HEK293T (cell line): ENCODE measurements at regions not wholly inside any gene's neighbourhood (a gene's known extent, or its start where the extent isn't known, plus 50 kb on each side); places are given as distances from the start of the nearest gene placed in this dataset.

ENCODE experiments used
- CTCF ChIA-PET: fragments of 350-600 bp; formaldehyde crosslinking; extraction: SDS; loops from one replicate; lab custom pipeline; 2021; ENCODE audit warnings: antibody characterized with exemption, inconsistent platforms; lab: Yijun Ruan, JAX
- POLR2A ChIA-PET: fragments of 350-600 bp; formaldehyde crosslinking; extraction: SDS; loops from one replicate; lab custom pipeline; 2020; ENCODE audit warnings: antibody characterized with exemption, inconsistent platforms; lab: Yijun Ruan, JAX
- DNase-seq: peaks from one replicate; pipeline ENCODE4 v3.0.0; 2012; ENCODE audit warnings: mixed read lengths; ENCODE audit errors: extremely low spot score
- ARNT ChIP-seq: fragments of 450-650 bp; IDR thresholded peaks from 2 replicates; pipeline ENCODE4 v1.6.1; 2017; ENCODE audit warnings: mild to moderate bottlenecking
- BHLHE40 ChIP-seq: fragments of 450-650 bp; IDR thresholded peaks from 2 replicates; pipeline ENCODE4 v1.6.1; 2016; ENCODE audit warnings: mild to moderate bottlenecking, moderate library complexity, borderline replicate concordance
- CTBP1 ChIP-seq: fragments of 450-650 bp; IDR thresholded peaks from 2 replicates; pipeline ENCODE4 v1.6.1; 2016; ENCODE audit warnings: borderline replicate concordance
- ELF4 ChIP-seq: fragments of 450-650 bp; IDR thresholded peaks from 2 replicates; pipeline ENCODE4 v1.6.1; 2017; ENCODE audit warnings: antibody characterized with exemption
- FOXA1 ChIP-seq: fragments of 450-650 bp; IDR thresholded peaks from 2 replicates; pipeline ENCODE4 v1.6.1; 2016; ENCODE audit warnings: mild to moderate bottlenecking
- FOXK2 ChIP-seq: fragments of 450-650 bp; IDR thresholded peaks from 2 replicates; pipeline ENCODE4 v1.6.1; 2016; ENCODE audit warnings: mild to moderate bottlenecking
- FOXM1 ChIP-seq: fragments of 450-650 bp; IDR thresholded peaks from 2 replicates; pipeline ENCODE4 v1.6.1; 2017; ENCODE audit warnings: mild to moderate bottlenecking, borderline replicate concordance
- HDGF ChIP-seq: fragments of 450-650 bp; IDR thresholded peaks from 2 replicates; pipeline ENCODE4 v1.6.1; 2017; ENCODE audit warnings: antibody characterized with exemption, borderline replicate concordance
- L3MBTL2 ChIP-seq: fragments of 450-650 bp; conservative IDR thresholded peaks from 2 replicates; pipeline ENCODE4 v1.6.1; 2016; ENCODE audit warnings: mild to moderate bottlenecking
- LEF1 ChIP-seq: fragments of 450-650 bp; IDR thresholded peaks from 2 replicates; pipeline ENCODE4 v1.6.1; 2017; ENCODE audit warnings: mild to moderate bottlenecking, borderline replicate concordance
- NFRKB ChIP-seq: fragments of 450-650 bp; IDR thresholded peaks from 2 replicates; pipeline ENCODE4 v1.6.1; 2016; ENCODE audit warnings: mild to moderate bottlenecking, moderate library complexity
- SP1 ChIP-seq: fragments of 450-650 bp; IDR thresholded peaks from 2 replicates; pipeline ENCODE4 v1.6.1; 2017
- SUZ12 ChIP-seq: fragments of 450-650 bp; IDR thresholded peaks from 2 replicates; pipeline ENCODE4 v1.6.1; 2016; ENCODE audit warnings: mild to moderate bottlenecking
- TARDBP ChIP-seq: fragments of 450-650 bp; IDR thresholded peaks from 2 replicates; pipeline ENCODE4 v1.6.1; 2016
- ZNF384 ChIP-seq: fragments of 450-650 bp; IDR thresholded peaks from 2 replicates; pipeline ENCODE4 v1.6.1; 2016
- TF ChIP-seq, protein P1 (sequence below): fragments of 450-650 bp; IDR thresholded peaks from 2 replicates; pipeline ENCODE4 v1.6.1; 2016

DNA sequence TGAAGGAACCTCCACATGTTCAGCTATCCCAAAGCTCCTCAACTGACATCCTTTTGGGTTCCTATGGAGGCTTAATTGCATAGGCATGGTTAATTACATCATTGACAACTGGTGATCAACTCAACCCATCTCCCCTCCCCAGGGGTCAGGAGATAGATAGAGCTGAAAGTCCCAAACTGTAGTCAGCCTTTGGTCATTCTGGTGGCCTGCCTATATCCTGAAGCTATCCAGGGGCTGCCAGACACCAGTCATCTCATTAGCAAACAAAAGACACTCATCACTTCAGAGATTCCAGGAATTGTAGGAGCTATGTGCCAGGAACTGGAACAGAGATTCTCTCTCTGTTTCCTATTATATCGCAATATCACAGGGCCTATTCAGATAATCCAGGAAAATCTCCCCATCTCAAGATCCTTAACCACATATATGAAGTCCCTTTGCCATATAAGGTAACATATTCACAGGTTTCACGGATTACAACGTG is 646.5 kb upstream of the GRAMD2B start:
- ChIA-PET POLR2A (no interaction called here), CTCF (no interaction called here)
- no peak for DNase-seq
- no peak for TF ChIP-seq L3MBTL2
- TF ChIP-seq SUZ12: no peak
- TF ChIP-seq HDGF: no peak
- TF ChIP-seq ZNF384: no peak
- no peak for TF ChIP-seq FOXM1
- no peak for TF ChIP-seq SP1
- TF ChIP-seq BHLHE40: no peak
- TF ChIP-seq CTBP1: no peak
- TF ChIP-seq ARNT: no peak
- TF ChIP-seq FOXK2: no peak
- TF ChIP-seq TARDBP: no peak
- no peak for TF ChIP-seq FOXA1
- no peak for TF ChIP-seq ELF4
- no peak for TF ChIP-seq NFRKB
- no peak for TF ChIP-seq LEF1
- TF ChIP-seq, protein P1, sequence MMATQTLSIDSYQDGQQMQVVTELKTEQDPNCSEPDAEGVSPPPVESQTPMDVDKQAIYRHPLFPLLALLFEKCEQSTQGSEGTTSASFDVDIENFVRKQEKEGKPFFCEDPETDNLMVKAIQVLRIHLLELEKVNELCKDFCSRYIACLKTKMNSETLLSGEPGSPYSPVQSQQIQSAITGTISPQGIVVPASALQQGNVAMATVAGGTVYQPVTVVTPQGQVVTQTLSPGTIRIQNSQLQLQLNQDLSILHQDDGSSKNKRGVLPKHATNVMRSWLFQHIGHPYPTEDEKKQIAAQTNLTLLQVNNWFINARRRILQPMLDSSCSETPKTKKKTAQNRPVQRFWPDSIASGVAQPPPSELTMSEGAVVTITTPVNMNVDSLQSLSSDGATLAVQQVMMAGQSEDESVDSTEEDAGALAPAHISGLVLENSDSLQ: no peak

DNA sequence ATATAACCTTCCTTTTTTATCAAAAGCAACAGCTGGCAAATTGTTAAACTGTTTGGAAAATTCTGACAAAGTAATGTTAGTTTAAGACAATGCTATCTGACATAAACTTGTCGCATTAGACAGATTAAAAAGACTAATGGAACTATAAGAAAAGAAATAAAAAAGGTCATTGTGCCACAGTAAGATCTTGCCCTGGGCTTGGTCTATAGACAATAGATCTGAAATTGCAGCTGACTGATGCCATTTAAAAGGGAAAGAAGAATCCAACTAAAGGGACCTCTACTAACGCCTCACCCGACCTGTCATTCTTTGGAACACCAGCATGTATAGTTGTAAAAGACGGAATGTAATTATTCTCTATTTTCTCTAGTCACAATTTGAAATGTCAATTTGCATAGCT is 644.4 kb upstream of the GRAMD2B start:
- TF ChIP-seq CTBP1 (no peak), BHLHE40 (no peak), ZNF384 (no peak), HDGF (no peak), SUZ12 (no peak), TARDBP (no peak), LEF1 (no peak), SP1 (no peak), ELF4 (no peak), ARNT (no peak), FOXA1 (no peak), NFRKB (no peak)
- TF ChIP-seq, protein P1: no peak
- no peak for DNase-seq
- ChIA-PET CTCF (interaction anchor here (0.6 kb wide), 1 partner anchor 68 kb away, joined by 3 read pairs; no protein-coding TSS in a partner anchor), POLR2A (no interaction called here)

DNA sequence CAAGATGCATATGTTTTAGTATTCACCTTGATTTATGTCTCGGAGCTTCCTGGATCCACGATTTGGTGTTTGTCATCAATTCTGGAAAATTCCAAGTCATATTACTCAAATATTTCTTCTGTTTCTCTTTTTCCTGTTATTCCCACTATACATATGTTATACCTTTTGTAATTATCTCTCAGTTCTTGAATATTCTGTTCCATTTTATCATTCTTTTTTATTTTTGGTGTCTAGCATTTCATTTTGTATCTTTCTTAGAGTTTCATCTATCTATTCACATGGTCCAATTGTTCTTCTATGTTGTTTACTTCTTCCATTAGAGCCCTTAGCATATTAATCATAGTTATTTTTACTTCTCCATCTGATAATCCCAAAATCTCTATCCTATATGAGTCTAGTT is 637.8 kb upstream of the GRAMD2B start:
- POLR2A ChIA-PET: no interaction called here
- DNase-seq: no peak
- CTCF ChIA-PET: no interaction called here
- no peak for TF ChIP-seq FOXM1
- TF ChIP-seq ELF4: no peak
- TF ChIP-seq CTBP1: no peak
- no peak for TF ChIP-seq ARNT
- no peak for TF ChIP-seq FOXK2
- no peak for TF ChIP-seq SP1
- TF ChIP-seq BHLHE40: no peak
- TF ChIP-seq, protein P1: no peak
- no peak for TF ChIP-seq ZNF384
- TF ChIP-seq FOXA1: no peak
- TF ChIP-seq LEF1: no peak
- no peak for TF ChIP-seq HDGF

DNA sequence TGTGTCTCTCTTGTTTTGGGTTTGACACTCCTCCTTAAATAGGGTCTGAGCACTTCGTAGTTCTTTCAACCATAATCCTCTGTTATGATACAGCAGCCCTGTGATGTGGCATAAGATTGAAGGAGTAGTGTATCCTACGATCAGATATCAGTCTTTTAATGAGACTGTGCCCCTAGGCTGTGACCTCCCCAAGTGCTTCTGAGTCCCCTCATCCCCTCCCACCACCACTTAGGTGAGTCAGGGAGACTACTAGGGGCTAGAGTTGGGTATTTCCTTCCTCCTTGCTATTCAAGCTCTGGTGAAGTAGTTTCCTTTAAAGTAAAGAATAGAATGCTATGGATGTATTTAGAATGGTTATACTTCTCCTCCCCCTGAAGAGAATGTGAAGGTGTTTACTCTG is 637.2 kb upstream of the GRAMD2B start:
- ChIA-PET CTCF (no interaction called here), POLR2A (no interaction called here)
- TF ChIP-seq ELF4 (no peak), ARNT (no peak), HDGF (no peak), L3MBTL2 (no peak), FOXM1 (no peak), ZNF384 (no peak), LEF1 (no peak), BHLHE40 (no peak), SP1 (no peak), FOXA1 (no peak), CTBP1 (no peak), TARDBP (no peak), SUZ12 (no peak), FOXK2 (no peak)
- TF ChIP-seq, protein P1: no peak
- no peak for DNase-seq

DNA sequence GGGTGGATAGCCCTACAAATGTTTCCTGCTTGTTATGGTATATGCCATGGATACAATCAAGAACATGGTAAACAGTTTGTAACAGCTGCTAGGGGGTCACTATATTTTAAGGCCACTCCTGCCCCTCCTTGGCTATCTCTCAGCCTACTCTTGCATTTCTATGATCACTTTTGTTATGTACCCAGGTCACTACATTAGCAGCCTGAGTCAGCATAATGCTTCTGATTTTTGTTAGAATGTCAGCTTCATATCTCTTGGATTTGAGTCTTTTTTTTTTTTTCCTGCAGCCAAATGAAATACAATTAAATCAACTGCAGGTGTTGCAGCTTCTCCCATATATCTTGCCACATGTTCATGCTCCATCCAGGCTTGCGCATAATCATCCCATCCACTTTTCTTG is 629.7 kb upstream of the GRAMD2B start:
- CTCF ChIA-PET: no interaction called here
- POLR2A ChIA-PET: no interaction called here
- TF ChIP-seq SUZ12 (no peak), ELF4 (no peak), BHLHE40 (no peak), NFRKB (no peak), ARNT (no peak), SP1 (no peak), HDGF (no peak), ZNF384 (no peak), CTBP1 (no peak)
- TF ChIP-seq, protein P1: no peak
- DNase-seq: no peak
